Fibroblast of villous mesenchyme (primary cell): ENCODE measurements at regions not wholly inside any gene's neighbourhood (a gene's known extent, or its start where the extent isn't known, plus 50 kb on each side); places are given as distances from the start of the nearest gene placed in this dataset. TPM values are rescaled to one million over a fixed set of nuclear protein-coding genes. Genes with fewer than 3 reads are reported as not detected.

ENCODE experiments used
- DNase-seq: peaks from one replicate; pipeline ENCODE4 v3.0.0-alpha.2; 2010; ENCODE audit warnings: low read depth
- H3K4me3 ChIP-seq: 2 replicates; pipeline ENCODE4 v1.5.1; 2011; ENCODE audit warnings: low read depth, mild to moderate bottlenecking, low read length
- small RNA-seq: library from RNA; depleted of rRNA; stranded (forward); fragments of <200 nt; gene quantifications from one replicate; pipeline ENCODE3, GENCODE V24; 2012
- TF ChIP-seq, protein P1 (sequence below): IDR thresholded peaks from 2 replicates; pipeline ENCODE4 v1.5.1; 2012; ENCODE audit warnings: low read depth, mild to moderate bottlenecking, low read length; ENCODE audit not compliant: insufficient read depth

- DNase-seq: peak; percentile 3
- TF ChIP-seq, protein P1, sequence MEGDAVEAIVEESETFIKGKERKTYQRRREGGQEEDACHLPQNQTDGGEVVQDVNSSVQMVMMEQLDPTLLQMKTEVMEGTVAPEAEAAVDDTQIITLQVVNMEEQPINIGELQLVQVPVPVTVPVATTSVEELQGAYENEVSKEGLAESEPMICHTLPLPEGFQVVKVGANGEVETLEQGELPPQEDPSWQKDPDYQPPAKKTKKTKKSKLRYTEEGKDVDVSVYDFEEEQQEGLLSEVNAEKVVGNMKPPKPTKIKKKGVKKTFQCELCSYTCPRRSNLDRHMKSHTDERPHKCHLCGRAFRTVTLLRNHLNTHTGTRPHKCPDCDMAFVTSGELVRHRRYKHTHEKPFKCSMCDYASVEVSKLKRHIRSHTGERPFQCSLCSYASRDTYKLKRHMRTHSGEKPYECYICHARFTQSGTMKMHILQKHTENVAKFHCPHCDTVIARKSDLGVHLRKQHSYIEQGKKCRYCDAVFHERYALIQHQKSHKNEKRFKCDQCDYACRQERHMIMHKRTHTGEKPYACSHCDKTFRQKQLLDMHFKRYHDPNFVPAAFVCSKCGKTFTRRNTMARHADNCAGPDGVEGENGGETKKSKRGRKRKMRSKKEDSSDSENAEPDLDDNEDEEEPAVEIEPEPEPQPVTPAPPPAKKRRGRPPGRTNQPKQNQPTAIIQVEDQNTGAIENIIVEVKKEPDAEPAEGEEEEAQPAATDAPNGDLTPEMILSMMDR: no peak
Observed at GRCh38 chr1:63261736-63262458, 60.5 kb upstream of the FOXD3 start.

GRCh38 chr1:63262459-63262770 lies 60.0 kb upstream of the FOXD3 start:
- DNase-seq: no peak
- H3K4me3 ChIP-seq: no peak overlapping the region
- TF ChIP-seq, protein P1: no peak

More at GRCh38 chr1:63261736-63262458, 60.5 kb upstream of the FOXD3 start:
- no peak overlapping the region for H3K4me3 ChIP-seq

DNA sequence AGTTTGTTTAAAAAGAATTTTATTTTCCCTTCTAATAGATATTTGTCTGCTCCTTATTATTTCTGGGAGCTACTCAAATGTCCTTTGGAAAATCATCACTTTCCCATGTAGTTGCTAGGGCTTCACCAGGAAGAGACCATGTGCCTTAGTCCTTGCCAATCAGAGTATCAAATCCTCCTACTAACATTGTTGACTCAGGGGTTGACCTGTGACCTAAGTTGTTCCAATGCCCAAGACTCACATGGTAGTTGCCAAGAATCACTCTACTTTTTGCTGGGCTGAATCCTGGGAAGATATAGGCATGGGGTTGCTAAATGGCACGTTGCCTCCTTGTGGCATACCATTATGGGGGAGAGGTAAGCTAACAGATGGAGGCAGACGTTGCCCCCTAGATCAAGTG lies 58.2 kb upstream of the FOXD3 start:
- no peak for DNase-seq
- TF ChIP-seq, protein P1: no peak
- no peak overlapping the region for H3K4me3 ChIP-seq

GRCh38 chr1:63266857-63267256 lies 55.5 kb upstream of the FOXD3 start:
- TF ChIP-seq, protein P1: no peak

GRCh38 chr1:63268876-63269275 lies 53.5 kb upstream of the FOXD3 start:
- TF ChIP-seq, protein P1: no peak
- DNase-seq: no peak
- no peak overlapping the region for H3K4me3 ChIP-seq

More at GRCh38 chr1:63266857-63267256, 55.5 kb upstream of the FOXD3 start:
- no peak overlapping the region for H3K4me3 ChIP-seq
- no peak for DNase-seq

- no peak for DNase-seq
- TF ChIP-seq, protein P1: no peak
- no peak overlapping the region for H3K4me3 ChIP-seq
Observed at GRCh38 chr1:63269571-63269970, 52.8 kb upstream of the FOXD3 start.

Small RNAs in the stretch of these regions (small RNA-seq; reads per million reads assigned to genes)
- gene RNA5SP49: not detected
